Panc1 (cell line): ENCODE measurements at regions not wholly inside any gene's neighbourhood (a gene's known extent, or its start where the extent isn't known, plus 50 kb on each side); places are given as distances from the start of the nearest gene placed in this dataset.

Experiments
- CTCF ChIP-seq: fragments of 450-650 bp; IDR thresholded peaks from 2 replicates; pipeline ENCODE4 v1.5.1; 2017; ENCODE audit warnings: mild to moderate bottlenecking
- POLR2AphosphoS5 ChIP-seq: IDR thresholded peaks from 2 replicates; pipeline ENCODE4 v1.6.1; 2012; ENCODE audit warnings: mild to moderate bottlenecking, low read depth, low read length, moderate library complexity
- SIN3A ChIP-seq: IDR thresholded peaks from 2 replicates; pipeline ENCODE4 v1.6.1; 2012; ENCODE audit warnings: low read depth, mild to moderate bottlenecking, low read length, moderate library complexity, borderline replicate concordance; ENCODE audit not compliant: insufficient read depth

- TF ChIP-seq CTCF = no peak
- TF ChIP-seq SIN3A = no peak
- TF ChIP-seq POLR2AphosphoS5 = no peak
Measured at GRCh38 chr6:143570147-143570853, 58.8 kb upstream of the FUCA2 start.
